HG03432 (cell line): ENCODE measurements at regions not wholly inside any gene's neighbourhood (a gene's known extent, or its start where the extent isn't known, plus 50 kb on each side); places are given as distances from the start of the nearest gene placed in this dataset.

Experiments
- ATAC-seq: cut with Tn5 transposase; IDR thresholded peaks from one replicate; pipeline ENCODE4 v1.9.1; 2021; ENCODE audit warnings: mild to moderate bottlenecking, moderate library complexity; ENCODE audit not compliant: unreplicated experiment

GRCh38 chr10:30125496-30125895 lies 66.1 kb upstream of the JCAD start:
- no peak for ATAC-seq

GRCh38 chr10:30124704-30125103 lies 65.3 kb upstream of the JCAD start:
- ATAC-seq, result no peak

GRCh38 chr10:30121401-30121800 lies 62.0 kb upstream of the JCAD start:
- ATAC-seq, result no peak

- no peak for ATAC-seq
Measured at GRCh38 chr10:30118590-30118989, 59.2 kb upstream of the JCAD start.

GRCh38 chr10:30117812-30118501 lies 58.6 kb upstream of the JCAD start:
- ATAC-seq, result no peak

- no peak for ATAC-seq
Measured at GRCh38 chr10:30116041-30116491, 56.7 kb upstream of the JCAD start.

- no peak for ATAC-seq
Measured at GRCh38 chr10:30115626-30115940, 56.2 kb upstream of the JCAD start.

- no peak for ATAC-seq
Measured at GRCh38 chr10:30114881-30115625, 55.7 kb upstream of the JCAD start.

GRCh38 chr10:30114401-30114800 lies 55.0 kb upstream of the JCAD start:
- no peak for ATAC-seq

- ATAC-seq, result no peak
Measured at GRCh38 chr10:30111340-30112022, 52.1 kb upstream of the JCAD start.
